GM23248 (cell line): ENCODE measurements at regions not wholly inside any gene's neighbourhood (a gene's known extent, or its start where the extent isn't known, plus 50 kb on each side); places are given as distances from the start of the nearest gene placed in this dataset.

ENCODE experiments used
- DNase-seq: peaks from one replicate; pipeline ENCODE4 v3.0.0-alpha.2; 2015
- H2AFZ ChIP-seq: fragments of 200-600 bp; sonication (generic); 2 replicates; pipeline ENCODE4 v1.6.1; 2016; ENCODE audit warnings: antibody characterized with exemption
- H3F3A ChIP-seq: fragments of 200-600 bp; sonication (generic); 2 replicates; pipeline ENCODE4 v1.6.1; 2016; ENCODE audit warnings: mild to moderate bottlenecking, antibody characterized with exemption, mixed run types; ENCODE audit not compliant: insufficient read depth
- H3K27ac ChIP-seq: fragments of 200-600 bp; sonication (generic); 2 replicates; pipeline ENCODE4 v1.5.1; 2016; ENCODE audit warnings: mild to moderate bottlenecking
- H3K27me3 ChIP-seq: fragments of 200-600 bp; sonication (generic); replicated peaks from 2 replicates; pipeline ENCODE4 v1.6.1; 2016; ENCODE audit warnings: mild to moderate bottlenecking; ENCODE audit not compliant: insufficient read depth
- H3K36me3 ChIP-seq: fragments of 200-600 bp; sonication (generic); 2 replicates; pipeline ENCODE4 v1.6.1; 2016; ENCODE audit warnings: low read depth, mild to moderate bottlenecking
- H3K4me1 ChIP-seq: fragments of 200-600 bp; sonication (generic); 2 replicates; pipeline ENCODE4 v1.6.1; 2016; ENCODE audit warnings: mild to moderate bottlenecking; ENCODE audit not compliant: insufficient read depth
- H3K4me2 ChIP-seq: fragments of 200-600 bp; sonication (generic); one replicate; pipeline ENCODE4 v1.6.1; 2016; ENCODE audit warnings: mild to moderate bottlenecking; ENCODE audit not compliant: unreplicated experiment
- H3K4me3 ChIP-seq: fragments of 200-600 bp; sonication (generic); 2 replicates; pipeline ENCODE4 v1.5.1; 2016; ENCODE audit warnings: mild to moderate bottlenecking
- H3K79me2 ChIP-seq: fragments of 200-600 bp; sonication (generic); 2 replicates; pipeline ENCODE4 v1.6.1; 2016; ENCODE audit warnings: mild to moderate bottlenecking; ENCODE audit not compliant: insufficient read depth
- H3K9ac ChIP-seq: fragments of 200-600 bp; sonication (generic); 2 replicates; pipeline ENCODE4 v1.6.1; 2016; ENCODE audit warnings: mild to moderate bottlenecking
- H3K9me2 ChIP-seq: fragments of 200-600 bp; sonication (generic); 2 replicates; pipeline ENCODE4 v1.6.1; 2016; ENCODE audit warnings: mixed run types, mild to moderate bottlenecking, moderate library complexity; ENCODE audit not compliant: insufficient read depth
- H3K9me3 ChIP-seq: fragments of 200-600 bp; sonication (generic); one replicate; pipeline ENCODE4 v1.6.1; 2017; ENCODE audit warnings: low read depth
- H4K20me1 ChIP-seq: fragments of 200-600 bp; sonication (generic); 2 replicates; pipeline ENCODE4 v1.6.0; 2016; ENCODE audit not compliant: insufficient read depth
- EZH2 ChIP-seq: fragments of 200-600 bp; sonication (generic); IDR thresholded peaks from 2 replicates; pipeline ENCODE4 v1.6.1; 2018; ENCODE audit warnings: antibody characterized with exemption, mild to moderate bottlenecking; ENCODE audit not compliant: insufficient read depth, poor library complexity, severe bottlenecking
- EZH2phosphoT487 ChIP-seq: fragments of 200-600 bp; sonication (generic); IDR thresholded peaks from 2 replicates; pipeline ENCODE4 v1.6.1; 2018; ENCODE audit warnings: antibody characterized with exemption, moderate library complexity, mild to moderate bottlenecking, low read depth; ENCODE audit not compliant: insufficient read depth
- WGBS, 2 experiments: methylation state at CpG; one replicate each; pipeline ENCODE4 v1.1.6; 2015 to 2017; ENCODE audit warnings: low lambda C conversion rate in 2 of 2, low coverage in 1 of 2; ENCODE audit errors: missing lambda C conversion rate in 2 of 2; 5-methylcytosine and 5-hydroxymethylcytosine counted together
- in situ Hi-C: fragments of 300-500 bp; cut with MboI; formaldehyde crosslinking; loops from 2 replicates; pipeline ENCODE4 v1.15.0; 2020

GRCh38 chr9:95584176-95584575 is 67.4 kb upstream of the PTCH1 start:
- Histone ChIP-seq H3K4me2 (no peak overlapping the region), H2AFZ (no peak overlapping the region), H3K9ac (no peak overlapping the region), H3K4me3 (no peak overlapping the region), H3K27me3 (0 out of 2 replicates have a peak, but pooled peaks cover 2% of the 10 kb centered on the region), H3K36me3 (no peaks in the 10 kb centered on the region), H4K20me1 (no peaks in the 10 kb centered on the region), H3K27ac (no peak overlapping the region), H3F3A (no peaks in the 10 kb centered on the region), H3K9me2 (no peaks in the 10 kb centered on the region), H3K4me1 (no peaks in the 10 kb centered on the region), H3K9me3 (no peaks in the 10 kb centered on the region), H3K79me2 (no peaks in the 10 kb centered on the region)
- DNase-seq = no peak
- no peak for TF ChIP-seq EZH2
- in situ Hi-C loops = no loop called here
- 57 to 59% methylated on average over 10 of the region's 10 CpGs for WGBS, 2 experiments

- Histone ChIP-seq H3K27me3 (0 out of 2 replicates have a peak, but pooled peaks cover 2% of the 10 kb centered on the region), H2AFZ (no peak overlapping the region), H4K20me1 (no peaks in the 10 kb centered on the region), H3K4me1 (no peaks in the 10 kb centered on the region), H3K9ac (no peak overlapping the region), H3K36me3 (no peaks in the 10 kb centered on the region), H3F3A (no peaks in the 10 kb centered on the region), H3K4me2 (no peak overlapping the region), H3K9me3 (no peaks in the 10 kb centered on the region), H3K79me2 (no peaks in the 10 kb centered on the region), H3K27ac (no peak overlapping the region), H3K4me3 (no peak overlapping the region), H3K9me2 (no peaks in the 10 kb centered on the region)
- in situ Hi-C loops = no loop called here
- TF ChIP-seq EZH2 (no peak), EZH2phosphoT487 (no peak)
- DNase-seq = no peak
- 79 to 82% methylated on average over 5 of the region's 5 CpGs for WGBS, 2 experiments
These were observed 65.1 kb upstream of the PTCH1 start for GRCh38 chr9:95581900-95582299.

DNA sequence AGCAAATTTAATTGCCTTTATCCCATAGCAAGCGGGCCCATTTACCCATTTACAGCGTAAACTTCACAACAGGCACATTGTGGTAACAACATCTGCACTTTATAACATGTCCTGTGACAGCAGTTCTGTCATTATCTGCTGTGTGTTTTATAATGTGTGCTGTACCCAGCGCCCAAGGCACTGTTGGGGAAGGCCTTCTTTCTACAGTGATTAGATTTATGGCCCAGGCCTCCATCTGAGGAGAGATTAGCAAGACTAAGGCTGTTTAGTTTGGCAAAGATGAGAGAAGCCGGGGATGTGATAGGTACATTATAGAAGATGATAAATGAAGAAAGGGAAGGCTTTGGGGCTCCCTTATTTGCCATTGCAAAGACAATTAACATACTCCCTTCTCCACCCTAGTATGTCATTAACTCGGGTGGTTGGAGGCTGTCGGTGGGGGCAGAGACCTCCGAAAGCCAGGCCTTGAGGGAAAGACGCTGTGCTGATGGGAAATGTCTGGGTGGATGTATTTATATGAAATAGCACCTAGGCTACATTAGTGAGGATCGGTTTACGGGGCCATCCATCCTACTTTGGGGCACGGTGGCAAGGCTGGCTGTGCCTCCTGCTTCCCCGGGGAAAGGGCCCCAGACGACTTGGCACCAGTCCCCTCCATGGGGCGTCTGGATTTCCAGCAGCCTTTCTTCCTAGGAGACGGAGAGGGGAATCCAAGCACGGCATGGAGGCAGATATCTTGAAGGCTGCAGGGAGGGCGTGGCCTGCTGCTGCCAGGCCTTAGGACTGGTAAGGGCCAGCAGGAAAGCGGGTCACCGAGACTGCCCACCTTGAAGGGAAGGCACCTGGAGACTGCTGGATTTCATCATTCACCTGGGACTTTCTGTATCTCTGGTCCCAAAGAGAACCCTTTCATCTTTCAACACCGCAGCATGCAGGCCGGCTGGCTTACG is 64.3 kb upstream of the PTCH1 start:
- WGBS, 2 experiments = 68 to 74% methylated on average over 22 of the region's 22 CpGs
- Histone ChIP-seq H3K4me2 (no peak overlapping the region), H3K36me3 (no peaks in the 10 kb centered on the region), H2AFZ (no peak overlapping the region), H3K4me3 (no peak overlapping the region), H3K27ac (no peak overlapping the region), H3K4me1 (no peaks in the 10 kb centered on the region), H3F3A (no peaks in the 10 kb centered on the region), H4K20me1 (no peaks in the 10 kb centered on the region), H3K79me2 (no peaks in the 10 kb centered on the region), H3K9ac (no peak overlapping the region), H3K9me3 (no peaks in the 10 kb centered on the region), H3K9me2 (no peaks in the 10 kb centered on the region), H3K27me3 (0 out of 2 replicates have a peak, but pooled peaks cover 2% of the 10 kb centered on the region)
- no peak for DNase-seq
- in situ Hi-C loops = no loop called here
- no peak for TF ChIP-seq EZH2phosphoT487
- TF ChIP-seq EZH2 = no peak

GRCh38 chr9:95574866-95575553 is 58.2 kb upstream of the PTCH1 start:
- Histone ChIP-seq H3K27ac (no peak overlapping the region), H3K36me3 (no peaks in the 10 kb centered on the region), H2AFZ (no peak overlapping the region), H3K4me3 (no peak overlapping the region), H3K9me2 (no peaks in the 10 kb centered on the region), H3K4me2 (no peak overlapping the region), H3K79me2 (no peaks in the 10 kb centered on the region), H3F3A (no peaks in the 10 kb centered on the region), H4K20me1 (no peaks in the 10 kb centered on the region), H3K27me3 (no peaks in the 10 kb centered on the region; the same call in none of the 2 replicates), H3K9ac (no peak overlapping the region), H3K9me3 (no peaks in the 10 kb centered on the region), H3K4me1 (0 out of 2 replicates have a peak, but pooled peaks cover 6% of the 10 kb centered on the region)
- 78 to 79% methylated on average over 13 to 14 of the region's 14 CpGs for WGBS, 2 experiments
- TF ChIP-seq EZH2phosphoT487 (no peak), EZH2 (no peak)
- in situ Hi-C loops = no loop called here
- DNase-seq = no peak
